Naive thymus-derived CD4-positive, alpha-beta T cell (primary cell): ENCODE measurements at regions not wholly inside any gene's neighbourhood (a gene's known extent, or its start where the extent isn't known, plus 50 kb on each side); places are given as distances from the start of the nearest gene placed in this dataset.

Source experiments
- ATAC-seq: fragments of 150-1000 bp; cut with Tn5 transposase; 2 replicates; pipeline ENCODE4 v1.10.0; 2021; ENCODE audit warnings: mild to moderate bottlenecking, moderate library complexity
- CTCF ChIA-PET: fragments of 350-600 bp; sonication (Branson Sonifier 250); formaldehyde crosslinking; loops from one replicate; lab custom pipeline; 2021; ENCODE audit warnings: antibody characterized with exemption; lab: Charles Lee
- POLR2A ChIA-PET: fragments of 350-600 bp; sonication (Branson Sonifier 250); formaldehyde crosslinking; loops from one replicate; lab custom pipeline; 2021; ENCODE audit warnings: antibody characterized with exemption, inconsistent platforms; lab: Charles Lee
- DNase-seq, 9 donors: peaks; one replicate each; pipeline versions ENCODE4 v3.0.0 to v3.0.0-alpha.2; 2020 to 2022; ENCODE audit warnings: mixed read lengths in 1 of 9
- H3K27ac ChIP-seq: one replicate; pipeline ENCODE4 v1.7.0; 2013; ENCODE audit warnings: mild to moderate bottlenecking, low read depth, low read length, moderate library complexity
- H3K27me3 ChIP-seq, 2 donors: one replicate each; pipeline ENCODE4 v1.7.0; 2013; ENCODE audit warnings: low read length in 2 of 2, mild to moderate bottlenecking in 2 of 2, moderate library complexity in 2 of 2; ENCODE audit not compliant: control insufficient read depth in 2 of 2, insufficient read depth in 2 of 2
- H3K36me3 ChIP-seq, 3 experiments: 1 replicate in 2 of 3; 2 replicates in 1 of 3; pipeline ENCODE4 v1.7.0; 2013; ENCODE audit warnings: low read length in 3 of 3, mild to moderate bottlenecking in 3 of 3, moderate library complexity in 1 of 3; ENCODE audit not compliant: insufficient read depth in 3 of 3, control insufficient read depth in 2 of 3
- H3K4me1 ChIP-seq, 2 donors: one replicate each; pipeline ENCODE4 v1.7.0; 2013; ENCODE audit warnings: low read length in 2 of 2, mild to moderate bottlenecking in 2 of 2, moderate library complexity in 1 of 2; ENCODE audit not compliant: control insufficient read depth in 2 of 2, insufficient read depth in 2 of 2
- H3K4me3 ChIP-seq: 2 replicates; pipeline ENCODE4 v1.7.0; 2013; ENCODE audit warnings: mild to moderate bottlenecking, low read length
- H3K9me3 ChIP-seq, 3 experiments: 1 replicate in 2 of 3; 2 replicates in 1 of 3; pipeline ENCODE4 v1.7.0; 2013; ENCODE audit warnings: low read length in 3 of 3; ENCODE audit not compliant: control insufficient read depth in 2 of 3
- H3K27ac Mint-ChIP-seq, 9 donors: one replicate each; pipeline ENCODE4 v1.8.0; 2020 to 2022; ENCODE audit warnings: mixed read lengths in 9 of 9, mild to moderate bottlenecking in 8 of 9, moderate library complexity in 5 of 9, inconsistent platforms in 2 of 9
- H3K27me3 Mint-ChIP-seq, 5 donors: one replicate each; pipeline ENCODE4 v1.8.0; 2021 to 2022; ENCODE audit warnings: mixed read lengths in 5 of 5, mild to moderate bottlenecking in 1 of 5
- H3K36me3 Mint-ChIP-seq, 5 donors: one replicate each; pipeline ENCODE4 v1.8.0; 2020 to 2022; ENCODE audit warnings: mixed read lengths in 5 of 5, mild to moderate bottlenecking in 3 of 5, inconsistent platforms in 1 of 5
- H3K4me1 Mint-ChIP-seq, 7 donors: one replicate each; pipeline ENCODE4 v1.8.0; 2020 to 2022; ENCODE audit warnings: mixed read lengths in 7 of 7, mild to moderate bottlenecking in 3 of 7, inconsistent platforms in 1 of 7
- H3K4me3 Mint-ChIP-seq, 10 donors: one replicate each; pipeline ENCODE4 v1.8.0; 2020 to 2022; ENCODE audit warnings: mild to moderate bottlenecking in 10 of 10, mixed read lengths in 10 of 10, moderate library complexity in 6 of 10, inconsistent platforms in 2 of 10
- H3K9me3 Mint-ChIP-seq, 11 donors: one replicate each; pipeline ENCODE4 v1.8.0; 2020 to 2022; ENCODE audit warnings: mixed read lengths in 11 of 11, mild to moderate bottlenecking in 4 of 11, inconsistent platforms in 1 of 11, moderate library complexity in 1 of 11
- intact Hi-C, 2 donors: fragments of 100-400 bp; cut with micrococcal nuclease; formaldehyde crosslinking; loops; one replicate each; pipeline ENCODE4 v1.15.1; 2023

DNA sequence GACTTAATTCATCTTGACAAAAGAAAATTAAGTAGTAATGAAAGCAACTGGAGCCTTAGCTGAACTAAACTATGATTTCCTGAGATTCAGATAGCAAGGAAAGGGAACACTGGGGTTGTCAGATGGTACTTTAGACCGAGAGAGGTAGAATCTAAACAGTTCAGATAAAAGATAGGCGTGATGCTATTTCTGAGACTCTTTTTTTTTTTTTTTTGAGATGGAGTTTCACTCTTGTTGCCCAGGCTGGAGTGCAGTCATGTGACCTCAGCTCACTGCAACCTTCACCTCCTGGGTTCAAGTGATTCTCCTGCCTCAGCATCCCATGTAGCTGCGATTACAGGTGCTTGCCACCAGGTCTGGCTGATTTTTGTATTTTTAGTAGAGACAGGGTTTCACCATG lies 279.9 kb upstream of the UMPS start:
- DNase-seq (no peak), ATAC-seq (no peak)
- Histone ChIP-seq H3K27ac (no peak overlapping the region), H3K4me3 (no peak overlapping the region), H3K27me3 (no peaks in the 10 kb centered on the region), H3K9me3 (no peaks in the 10 kb centered on the region), H3K4me1 (no peaks in the 10 kb centered on the region), H3K36me3 (no peaks in the 10 kb centered on the region)
- Mint-ChIP-seq H3K4me1 (no peaks in the 10 kb centered on the region), H3K4me3 (no peak overlapping the region), H3K36me3 (no peaks in the 10 kb centered on the region), H3K27ac (no peak overlapping the region), H3K9me3 (peaks cover 0 to 8% (median 0%) of the 10 kb centered on the region in 11 donors), H3K27me3 (peaks cover 0 to 36% (median 28%) of the 10 kb centered on the region in 5 donors)
- intact Hi-C loops = no loop called here
- ChIA-PET CTCF (no interaction called here), POLR2A (no interaction called here)

DNA sequence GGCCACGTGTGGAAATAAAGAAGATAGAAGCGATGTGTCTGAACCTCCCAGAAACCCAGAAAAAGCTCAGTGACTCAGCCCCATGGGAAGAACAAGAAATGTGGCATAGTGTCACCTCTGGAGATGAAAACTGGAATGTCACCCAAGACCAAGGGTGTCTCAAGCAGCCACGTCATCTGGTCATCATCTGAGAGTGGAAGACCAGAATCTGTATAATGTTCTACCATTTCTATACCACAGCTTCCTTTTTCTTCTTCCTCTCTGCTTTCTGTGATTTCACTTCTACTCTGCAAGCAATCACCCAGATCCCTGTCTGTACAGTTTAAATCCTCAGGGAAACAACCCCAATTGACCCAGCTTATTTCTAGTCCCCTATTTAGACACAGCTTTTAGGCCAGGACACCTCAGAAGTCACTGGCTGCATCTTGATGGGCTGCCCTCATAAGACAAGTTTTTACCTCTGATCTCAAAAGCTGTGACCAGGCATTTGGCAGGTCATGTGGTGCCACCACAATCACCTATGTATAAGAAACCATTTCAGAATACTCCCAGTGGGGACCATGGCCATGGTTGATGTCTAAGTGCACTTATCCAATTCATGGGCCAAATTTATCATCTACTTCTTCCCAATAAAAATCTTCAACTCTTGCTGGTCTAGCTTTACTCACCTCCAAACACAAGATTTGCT lies 278.5 kb upstream of the UMPS start:
- DNase-seq (no peak), ATAC-seq (no peak)
- Mint-ChIP-seq H3K27ac (no peak overlapping the region), H3K4me1 (no peaks in the 10 kb centered on the region), H3K27me3 (peaks cover 0 to 41% (median 30%) of the 10 kb centered on the region in 5 donors), H3K36me3 (no peaks in the 10 kb centered on the region), H3K4me3 (no peak overlapping the region), H3K9me3 (peaks cover 0 to 8% (median 0%) of the 10 kb centered on the region in 11 donors)
- intact Hi-C loops = no loop called here
- Histone ChIP-seq H3K4me3 (no peak overlapping the region), H3K36me3 (no peaks in the 10 kb centered on the region), H3K4me1 (no peaks in the 10 kb centered on the region), H3K27me3 (no peaks in the 10 kb centered on the region), H3K27ac (no peak overlapping the region), H3K9me3 (no peaks in the 10 kb centered on the region)
- CTCF ChIA-PET = no interaction called here
- POLR2A ChIA-PET = no interaction called here

DNA sequence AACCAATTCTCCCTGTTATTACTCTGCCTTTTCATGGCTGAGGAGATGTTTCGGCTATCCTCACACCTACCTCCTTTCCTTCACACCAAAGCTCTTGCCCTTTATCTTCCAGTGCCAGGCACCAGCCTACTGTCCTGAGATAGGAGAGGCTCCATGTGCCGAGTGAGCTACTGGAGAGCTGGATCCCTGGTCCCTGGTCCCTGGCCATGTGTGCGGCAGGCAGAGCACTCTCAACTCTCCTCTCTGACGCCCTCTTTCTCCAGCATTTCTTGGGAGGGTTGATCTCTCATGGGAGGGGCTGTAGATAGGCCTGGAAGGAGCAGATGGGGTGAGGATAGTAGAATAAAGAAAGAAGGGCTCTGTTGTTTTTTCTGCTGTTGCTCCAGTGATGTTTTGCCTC lies 277.1 kb upstream of the UMPS start:
- H3K27me3 Mint-ChIP-seq = peaks cover 8 to 48% (median 33%) of the 10 kb centered on the region in 5 donors
- CTCF ChIA-PET = no interaction called here
- no peak overlapping the region for H3K27ac Mint-ChIP-seq
- intact Hi-C loops = no loop called here
- no peak overlapping the region for H3K4me3 Mint-ChIP-seq
- Histone ChIP-seq H3K36me3 (no peaks in the 10 kb centered on the region), H3K4me1 (no peaks in the 10 kb centered on the region), H3K27me3 (no peaks in the 10 kb centered on the region), H3K9me3 (no peaks in the 10 kb centered on the region), H3K4me3 (no peak overlapping the region), H3K27ac (no peak overlapping the region)
- no peak for DNase-seq
- POLR2A ChIA-PET = no interaction called here
- no peak for ATAC-seq
- H3K4me1 Mint-ChIP-seq = no peaks in the 10 kb centered on the region
- no peaks in the 10 kb centered on the region for H3K36me3 Mint-ChIP-seq
- peaks cover 0 to 8% (median 0%) of the 10 kb centered on the region in 11 donors for H3K9me3 Mint-ChIP-seq

DNA sequence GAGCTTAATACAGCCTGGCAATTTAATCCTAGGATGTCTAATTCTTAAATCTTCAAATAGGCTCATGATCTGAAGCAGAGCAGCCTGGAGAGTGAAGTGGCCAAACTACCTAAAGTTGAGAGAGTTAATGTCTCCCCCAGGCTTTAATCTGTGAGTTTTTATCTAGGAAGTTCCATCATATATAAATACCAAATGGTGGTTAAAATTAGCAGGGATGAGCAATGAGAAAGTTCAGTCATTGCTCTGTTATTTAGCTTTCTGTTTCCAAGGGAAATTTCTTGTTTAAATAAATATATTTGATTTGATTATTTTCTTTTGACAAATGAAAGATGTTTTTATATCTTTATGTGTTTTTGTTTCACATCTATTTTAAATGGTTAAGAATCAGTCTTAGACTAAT lies 274.4 kb upstream of the UMPS start:
- ATAC-seq = no peak
- ChIA-PET CTCF (no interaction called here), POLR2A (no interaction called here)
- DNase-seq = no peak
- no peaks in the 10 kb centered on the region for H3K9me3 ChIP-seq
- no peaks in the 10 kb centered on the region for H3K36me3 Mint-ChIP-seq
- intact Hi-C loops = no loop called here
- no peaks in the 10 kb centered on the region for H3K36me3 ChIP-seq
- no peaks in the 10 kb centered on the region for H3K27me3 ChIP-seq
- peaks cover 11 to 47% (median 34%) of the 10 kb centered on the region in 5 donors for H3K27me3 Mint-ChIP-seq
- H3K4me3 Mint-ChIP-seq = no peak overlapping the region
- H3K27ac ChIP-seq = no peak overlapping the region
- H3K4me3 ChIP-seq = no peak overlapping the region
- no peak overlapping the region for H3K27ac Mint-ChIP-seq
- H3K4me1 ChIP-seq = no peaks in the 10 kb centered on the region
- peaks cover 0 to 1% (median 0%) of the 10 kb centered on the region in 7 donors for H3K4me1 Mint-ChIP-seq
- peaks cover 0 to 8% (median 0%) of the 10 kb centered on the region in 11 donors for H3K9me3 Mint-ChIP-seq

DNA sequence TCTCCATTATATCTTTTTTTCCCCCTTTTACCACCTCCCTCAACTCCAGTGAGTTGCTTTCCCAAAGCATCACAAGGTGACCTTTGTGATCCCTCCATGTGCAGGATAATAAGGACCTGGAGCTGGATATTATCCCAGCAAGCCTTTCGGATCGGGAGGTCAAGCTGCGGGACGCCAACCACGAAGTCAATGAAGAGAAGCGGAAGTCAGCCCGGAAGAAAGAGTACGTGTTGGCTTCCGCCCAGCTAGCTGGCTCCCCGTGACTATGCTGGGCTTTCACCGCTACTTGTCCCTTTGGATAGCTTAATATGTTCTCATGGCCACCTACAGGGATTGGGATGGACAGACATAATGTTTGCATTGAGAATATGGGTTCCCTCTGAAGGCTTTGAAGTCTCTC lies 273.7 kb upstream of the UMPS start:
- no peaks in the 10 kb centered on the region for H3K9me3 ChIP-seq
- H3K4me3 ChIP-seq = no peak overlapping the region
- H3K27me3 ChIP-seq = no peaks in the 10 kb centered on the region
- Mint-ChIP-seq H3K4me1 (peaks cover 0 to 1% (median 0%) of the 10 kb centered on the region in 7 donors), H3K36me3 (no peaks in the 10 kb centered on the region), H3K27ac (no peak overlapping the region), H3K4me3 (no peak overlapping the region), H3K9me3 (peaks cover 0 to 8% (median 0%) of the 10 kb centered on the region in 11 donors), H3K27me3 (peaks cover 14 to 51% (median 37%) of the 10 kb centered on the region in 5 donors)
- H3K36me3 ChIP-seq = no peaks in the 10 kb centered on the region
- DNase-seq (no peak), ATAC-seq (no peak)
- ChIA-PET CTCF (no interaction called here), POLR2A (no interaction called here)
- no peaks in the 10 kb centered on the region for H3K4me1 ChIP-seq
- intact Hi-C loops = no loop called here
- H3K27ac ChIP-seq = no peak overlapping the region

DNA sequence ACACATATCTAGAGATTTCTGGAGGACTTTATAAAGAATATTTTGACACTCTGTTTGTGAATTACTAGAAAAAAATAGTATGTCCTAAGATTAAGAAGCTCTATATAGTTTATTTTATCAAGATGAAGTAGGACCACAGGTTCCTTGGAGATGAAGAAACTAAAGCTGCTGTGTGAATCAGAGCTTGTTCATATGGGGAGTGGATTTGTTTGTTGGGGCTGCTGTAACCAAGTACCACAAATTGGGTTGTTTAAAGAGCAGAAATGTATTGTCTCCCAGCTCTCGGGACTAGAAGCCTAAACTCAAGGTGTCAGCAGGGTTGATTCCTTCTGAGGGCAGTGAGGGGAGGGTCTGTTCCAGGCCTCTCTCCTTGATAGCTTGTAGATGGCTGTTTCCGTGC lies 270.6 kb upstream of the UMPS start:
- intact Hi-C loops = no loop called here
- no peak overlapping the region for H3K27ac Mint-ChIP-seq
- no peaks in the 10 kb centered on the region for H3K27me3 ChIP-seq
- no peaks in the 10 kb centered on the region for H3K9me3 Mint-ChIP-seq
- no peaks in the 10 kb centered on the region for H3K9me3 ChIP-seq
- H3K4me3 Mint-ChIP-seq = no peak overlapping the region
- no peaks in the 10 kb centered on the region for H3K36me3 Mint-ChIP-seq
- no peaks in the 10 kb centered on the region for H3K36me3 ChIP-seq
- H3K4me3 ChIP-seq = no peak overlapping the region
- no peak for DNase-seq
- POLR2A ChIA-PET = no interaction called here
- H3K4me1 ChIP-seq = no peaks in the 10 kb centered on the region
- no peak for ATAC-seq
- H3K27ac ChIP-seq = no peak overlapping the region
- peaks cover 0 to 1% (median 0%) of the 10 kb centered on the region in 7 donors for H3K4me1 Mint-ChIP-seq
- CTCF ChIA-PET = no interaction called here
- H3K27me3 Mint-ChIP-seq = peaks cover 26 to 56% (median 34%) of the 10 kb centered on the region in 5 donors

DNA sequence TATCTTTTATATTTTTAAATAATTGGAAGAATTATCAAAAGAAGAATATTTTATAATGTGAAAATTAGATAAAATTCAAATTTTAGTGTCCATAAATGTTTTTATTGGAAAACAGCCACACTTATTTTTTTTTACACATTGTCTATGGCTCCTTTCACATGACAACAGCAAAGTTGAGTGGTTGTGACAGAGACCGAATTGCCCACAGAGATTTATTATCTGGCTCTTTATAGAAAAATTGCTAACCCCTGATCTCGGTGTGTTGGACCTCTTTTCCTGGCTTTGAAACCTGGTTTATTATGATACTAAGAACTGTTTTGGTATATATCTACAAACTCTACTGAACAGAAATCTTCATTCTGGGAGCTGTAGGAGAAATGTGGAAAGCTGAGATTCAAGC lies 269.1 kb upstream of the UMPS start:
- no peak for ATAC-seq
- Mint-ChIP-seq H3K4me3 (no peak overlapping the region), H3K36me3 (no peaks in the 10 kb centered on the region), H3K27ac (no peak overlapping the region), H3K27me3 (peaks cover 22 to 51% (median 32%) of the 10 kb centered on the region in 5 donors), H3K9me3 (no peaks in the 10 kb centered on the region), H3K4me1 (peaks cover 0 to 1% (median 0%) of the 10 kb centered on the region in 7 donors)
- Histone ChIP-seq H3K4me3 (no peak overlapping the region), H3K27ac (no peak overlapping the region), H3K27me3 (no peaks in the 10 kb centered on the region), H3K36me3 (no peaks in the 10 kb centered on the region), H3K9me3 (no peaks in the 10 kb centered on the region), H3K4me1 (no peaks in the 10 kb centered on the region)
- intact Hi-C loops = no loop called here
- POLR2A ChIA-PET = no interaction called here
- CTCF ChIA-PET = no interaction called here
- no peak for DNase-seq
